ENCODE measurements at regions not wholly inside any gene's neighbourhood (a gene's known extent, or its start where the extent isn't known, plus 50 kb on each side); places are given as distances from the start of the nearest gene placed in this dataset.
"Not testable (repeated sequence)": the region's sequence is repeated elsewhere in the genome, so short reads cannot be mapped to it uniquely, and the experiment has no call there.

GRCh38 chr3:88812576-88812975 lies 294.8 kb upstream of the EPHA3 start:
- no peak for DNase-seq

GRCh38 chr3:88816445-88816844 lies 291.0 kb upstream of the EPHA3 start:
- no peak for DNase-seq

- DNase-seq = no peak
Observed at GRCh38 chr3:88824666-88825564, 282.5 kb upstream of the EPHA3 start.

GRCh38 chr3:88828466-88828865 lies 279.0 kb upstream of the EPHA3 start:
- no peak for DNase-seq

GRCh38 chr3:88852606-88853005 lies 254.8 kb upstream of the EPHA3 start:
- DNase-seq = no peak

- DNase-seq = no peak
Observed at GRCh38 chr3:88863196-88863595, 244.2 kb upstream of the EPHA3 start.

GRCh38 chr3:88876724-88877123 lies 230.7 kb upstream of the EPHA3 start:
- no peak for DNase-seq

GRCh38 chr3:88879905-88880304 lies 227.5 kb upstream of the EPHA3 start:
- DNase-seq = no peak

GRCh38 chr3:88882121-88882520 lies 225.3 kb upstream of the EPHA3 start:
- no peak for DNase-seq

- DNase-seq = not testable (repeated sequence)
Observed at GRCh38 chr3:88886624-88887023, 220.8 kb upstream of the EPHA3 start.

GRCh38 chr3:88896026-88896425 lies 211.4 kb upstream of the EPHA3 start:
- DNase-seq = no peak

GRCh38 chr3:88912294-88912877 lies 195.0 kb upstream of the EPHA3 start:
- no peak for DNase-seq

GRCh38 chr3:88918841-88919240 lies 188.6 kb upstream of the EPHA3 start:
- DNase-seq = no peak

GRCh38 chr3:88921986-88922385 lies 185.4 kb upstream of the EPHA3 start:
- no peak for DNase-seq

- no peak for DNase-seq
Observed at GRCh38 chr3:88926221-88926620, 181.2 kb upstream of the EPHA3 start.

GRCh38 chr3:88930611-88931010 lies 176.8 kb upstream of the EPHA3 start:
- no peak for DNase-seq

- no peak for DNase-seq
Observed at GRCh38 chr3:88936831-88937230, 170.6 kb upstream of the EPHA3 start.

- DNase-seq = no peak
Observed at GRCh38 chr3:88940296-88940695, 167.1 kb upstream of the EPHA3 start.

- no peak for DNase-seq
Observed at GRCh38 chr3:88947013-88947412, 160.4 kb upstream of the EPHA3 start.

- no peak for DNase-seq
Observed at GRCh38 chr3:88954853-88955252, 152.6 kb upstream of the EPHA3 start.

GRCh38 chr3:88955274-88955673 lies 152.1 kb upstream of the EPHA3 start:
- no peak for DNase-seq

- DNase-seq = no peak
Observed at GRCh38 chr3:88957711-88958439, 149.5 kb upstream of the EPHA3 start.

GRCh38 chr3:88960019-88960418 lies 147.4 kb upstream of the EPHA3 start:
- DNase-seq = no peak

GRCh38 chr3:88963003-88963402 lies 144.4 kb upstream of the EPHA3 start:
- no peak for DNase-seq
